Fibroblast of peridontal ligament (primary cell): ENCODE measurements at regions not wholly inside any gene's neighbourhood (a gene's known extent, or its start where the extent isn't known, plus 50 kb on each side); places are given as distances from the start of the nearest gene placed in this dataset.
"Not testable (repeated sequence)": the region's sequence is repeated elsewhere in the genome, so short reads cannot be mapped to it uniquely, and the experiment has no call there.

Source experiments
- DNase-seq: peaks from one replicate; pipeline ENCODE4 v3.0.0-alpha.2; 2010; ENCODE audit errors: extremely low read depth

DNA sequence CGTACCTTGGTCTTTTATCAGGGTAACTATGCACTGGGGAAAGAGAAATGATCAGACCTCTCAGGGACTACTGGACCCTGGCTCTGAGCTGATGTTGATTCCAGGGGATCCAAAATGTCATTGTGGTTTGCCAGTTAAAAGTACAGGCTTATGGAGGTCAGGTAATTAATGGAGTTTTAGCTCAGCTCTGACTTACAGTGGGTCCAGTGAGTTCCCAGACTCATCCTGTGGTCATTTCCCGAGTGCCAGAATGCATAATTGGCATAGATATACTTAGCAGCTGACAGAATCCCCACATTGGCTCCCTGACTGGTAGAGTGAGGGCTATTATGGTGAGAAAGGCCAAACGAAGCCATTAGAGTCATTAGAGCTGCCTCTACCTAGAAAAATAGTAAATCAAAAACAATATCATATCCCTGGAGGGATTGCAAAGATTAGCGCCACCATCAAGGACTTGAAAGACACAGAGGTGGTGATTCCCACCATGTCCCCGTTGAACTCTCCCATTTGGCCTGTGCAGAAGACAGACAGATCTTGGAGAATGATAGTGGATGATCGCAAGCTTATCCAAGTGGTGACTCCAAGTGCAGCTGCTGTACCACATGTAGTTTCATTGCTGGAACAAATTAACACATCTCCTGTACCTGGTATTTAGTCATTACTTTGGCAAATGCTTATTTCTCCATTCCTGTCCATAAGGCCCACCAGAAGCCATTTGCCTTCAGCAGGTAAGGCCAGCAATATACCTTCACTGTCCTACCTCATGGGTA lies 152.4 kb downstream of the THBS2 start:
- no peak for DNase-seq

DNA sequence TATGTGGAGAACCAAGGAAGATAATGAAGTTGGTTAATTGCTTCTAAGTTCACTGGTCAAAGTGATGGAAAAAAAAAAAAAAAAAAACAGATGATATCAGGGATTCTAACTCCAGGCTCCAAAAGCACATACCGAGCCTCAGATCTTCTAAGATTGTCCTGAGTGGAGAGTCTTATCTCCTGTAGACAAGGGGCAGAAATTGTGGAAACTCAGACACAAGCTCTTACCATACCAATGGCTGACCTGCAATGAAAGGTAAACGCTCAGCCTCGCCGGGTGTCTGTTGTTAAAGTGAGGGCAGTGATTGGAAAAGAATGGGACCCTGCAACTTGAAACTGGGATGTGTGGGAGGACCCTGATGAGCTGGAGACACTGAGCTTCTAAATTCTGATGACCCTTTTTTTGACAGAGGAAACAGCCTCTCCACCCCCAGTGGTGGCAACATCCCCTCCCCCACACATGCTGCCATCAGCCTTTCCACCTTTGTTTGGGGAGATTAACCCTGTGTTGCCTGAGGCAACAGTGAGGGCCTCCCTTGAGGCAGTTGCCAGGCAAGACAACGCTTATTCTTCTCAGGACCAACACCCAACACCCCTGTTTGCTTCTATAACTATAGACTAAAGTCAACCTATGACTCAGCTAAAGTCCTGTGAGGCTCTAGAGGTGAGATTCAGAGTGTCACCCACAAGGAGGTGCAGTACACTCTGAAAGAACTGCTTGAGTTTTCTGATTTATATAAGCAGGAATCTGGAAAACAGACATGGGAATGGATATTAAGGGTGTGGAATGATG lies 154.0 kb downstream of the THBS2 start:
- DNase-seq, result peak; percentile 19

DNA sequence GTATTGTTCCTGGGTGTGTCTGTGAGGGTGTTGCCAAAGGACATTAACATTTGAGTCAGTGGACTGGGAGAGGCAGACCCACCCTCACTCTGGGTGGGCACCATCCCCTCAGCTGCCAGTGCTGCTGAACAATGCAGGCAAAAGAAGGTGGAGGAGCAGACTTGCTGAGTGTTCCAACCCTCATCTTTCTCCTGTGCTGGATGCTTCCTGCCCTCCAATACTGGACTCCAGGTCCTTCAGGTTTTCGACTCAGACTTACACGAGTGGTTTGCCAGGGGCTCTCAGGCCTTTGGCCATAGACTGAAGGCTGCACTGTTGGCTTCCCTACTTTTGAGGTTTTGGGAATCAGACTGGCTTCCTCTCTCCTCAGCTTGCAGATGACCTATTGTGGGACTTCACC lies 155.0 kb downstream of the THBS2 start:
- DNase-seq, result not testable (repeated sequence)

DNA sequence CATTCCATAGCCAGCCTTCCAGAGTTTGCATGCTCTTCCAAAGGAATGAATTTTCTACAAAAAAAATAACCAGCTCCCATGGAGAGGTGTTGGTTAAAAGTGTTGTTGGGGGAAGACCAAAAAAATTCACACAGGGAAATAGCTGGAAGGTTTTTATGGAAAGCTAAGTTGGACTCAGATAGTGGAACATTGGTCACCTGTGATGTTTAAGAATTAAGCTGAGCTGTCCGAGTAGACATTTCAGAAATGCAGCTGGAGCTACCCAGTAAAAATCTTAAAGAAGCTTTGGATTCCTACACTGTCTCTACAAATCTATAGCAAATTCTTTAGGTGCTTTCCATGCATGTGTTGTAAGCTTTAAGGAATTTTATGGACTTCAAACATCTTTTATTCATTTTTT lies 155.5 kb downstream of the THBS2 start:
- DNase-seq, result no peak

DNA sequence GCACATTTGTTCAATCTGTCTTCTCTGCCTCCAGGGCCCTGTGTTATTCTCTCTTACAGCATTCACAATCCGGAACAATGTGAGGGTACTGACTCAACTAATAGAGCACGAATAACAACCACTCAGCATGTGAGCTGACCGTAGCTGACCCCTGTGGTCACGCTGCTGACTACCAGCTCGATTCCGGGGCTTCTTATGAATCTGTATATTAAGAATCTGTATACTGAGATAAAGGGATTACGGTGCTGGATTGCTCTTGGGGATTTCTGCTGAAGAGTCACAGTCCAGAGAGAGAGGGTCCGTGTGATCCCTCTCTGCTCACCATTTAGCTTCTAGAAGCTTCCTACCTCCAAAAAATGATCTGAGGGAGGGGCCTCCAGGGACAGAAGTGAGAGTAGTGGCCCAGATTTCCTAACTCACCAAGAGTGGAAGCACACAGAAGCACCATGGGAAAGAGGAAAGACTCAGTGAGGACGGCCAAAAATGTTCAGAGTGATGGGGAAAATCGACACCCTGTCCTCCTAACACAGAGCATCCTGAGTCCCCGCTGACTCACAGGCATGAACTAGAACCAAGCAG lies 156.2 kb downstream of the THBS2 start:
- peak; percentile 96 for DNase-seq

DNA sequence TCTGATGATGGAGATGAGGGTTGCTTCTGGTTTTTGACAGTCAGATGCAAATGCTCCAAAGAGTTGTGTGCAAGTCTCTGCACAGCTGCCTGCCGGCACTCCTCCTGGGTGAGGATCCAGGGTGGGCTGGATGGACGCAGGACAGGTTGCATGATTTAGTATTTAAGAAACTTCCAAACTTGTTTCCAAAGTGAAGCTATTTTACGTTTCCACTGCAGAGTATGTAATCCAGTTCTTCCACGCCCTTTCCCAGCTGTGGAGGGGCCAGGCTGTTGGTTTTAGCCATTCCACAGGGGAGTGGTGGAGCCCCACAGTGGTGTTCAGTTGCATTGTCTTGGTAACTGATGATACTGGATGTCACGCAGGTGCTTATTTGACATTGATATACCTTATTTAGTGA lies 157.3 kb downstream of the THBS2 start:
- DNase-seq, result peak; percentile 20

DNA sequence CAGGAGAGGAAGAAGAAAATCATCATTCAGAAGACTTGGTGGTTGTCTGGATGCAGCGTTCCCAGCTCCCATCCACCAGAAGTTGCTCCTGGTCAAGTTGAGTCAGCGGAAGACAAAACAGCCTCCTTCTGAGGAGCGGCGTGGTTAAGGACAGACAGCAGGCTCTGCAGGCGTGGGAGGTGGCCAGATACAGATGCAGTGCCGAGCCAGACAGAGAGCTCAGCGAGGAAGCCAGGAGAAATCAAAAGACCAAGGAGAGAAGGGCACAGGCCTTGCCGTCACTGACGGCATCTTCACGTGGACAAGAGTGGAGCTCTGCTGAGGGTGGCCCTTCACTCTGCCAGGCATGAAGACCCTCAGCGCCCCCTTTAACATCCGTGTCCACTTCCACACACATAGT lies 158.5 kb downstream of the THBS2 start:
- DNase-seq, result no peak

DNA sequence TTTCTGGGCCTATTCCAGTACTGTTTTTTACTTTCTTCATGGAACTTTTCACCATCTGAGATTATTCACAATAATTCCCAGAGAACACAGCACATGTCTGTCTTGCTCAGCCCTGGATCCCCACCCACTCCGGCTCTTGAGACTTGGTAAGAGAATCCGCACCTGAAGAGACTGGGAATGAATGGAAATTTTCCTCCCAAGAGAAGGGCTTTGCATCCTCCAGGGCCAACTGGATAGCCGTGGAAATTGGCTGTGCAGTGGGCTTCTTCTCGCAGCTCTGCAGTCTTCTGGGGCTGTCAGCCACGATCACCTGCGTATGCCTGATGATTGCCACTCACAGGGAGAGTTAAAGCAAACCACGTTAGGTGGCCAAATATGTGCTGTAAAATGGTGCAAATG lies 159.1 kb downstream of the THBS2 start:
- DNase-seq, result no peak

DNA sequence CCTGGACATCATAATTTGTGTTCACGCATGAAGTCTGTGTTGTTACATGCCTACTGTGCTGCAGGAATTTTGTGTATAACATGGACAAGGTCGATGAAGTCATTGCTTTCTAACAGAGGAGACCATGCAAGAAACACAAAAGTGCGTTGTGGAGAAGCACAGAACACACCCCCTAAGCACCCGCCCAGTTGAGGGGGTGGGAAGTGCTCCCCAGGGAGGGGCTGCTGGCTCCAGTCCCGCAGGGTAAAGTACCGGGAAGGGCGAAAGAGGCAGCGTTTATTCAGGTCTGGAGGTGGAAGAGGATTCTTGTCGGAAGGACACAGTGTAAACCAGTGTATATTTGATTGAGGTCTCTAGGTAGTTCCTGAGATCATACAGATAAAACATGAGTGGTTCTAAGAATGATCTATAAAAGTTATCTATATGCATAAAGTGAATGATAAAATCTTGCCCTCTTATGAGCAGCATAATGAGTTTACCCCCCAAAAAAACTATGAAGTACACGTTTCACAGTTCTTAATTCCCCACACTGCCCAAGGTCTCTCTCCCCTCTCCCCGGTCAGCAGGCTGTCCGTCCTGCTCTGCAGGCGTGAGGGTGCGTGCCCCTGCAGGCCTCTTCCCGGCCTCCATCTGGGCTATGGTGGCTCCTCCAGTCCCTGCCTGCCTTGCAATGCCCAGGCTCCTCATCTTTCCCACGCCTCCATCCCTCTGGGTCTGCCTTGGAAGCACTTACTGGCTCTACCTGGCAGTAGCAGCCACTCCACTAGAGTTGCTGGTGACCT lies 159.7 kb downstream of the THBS2 start:
- DNase-seq, result no peak

DNA sequence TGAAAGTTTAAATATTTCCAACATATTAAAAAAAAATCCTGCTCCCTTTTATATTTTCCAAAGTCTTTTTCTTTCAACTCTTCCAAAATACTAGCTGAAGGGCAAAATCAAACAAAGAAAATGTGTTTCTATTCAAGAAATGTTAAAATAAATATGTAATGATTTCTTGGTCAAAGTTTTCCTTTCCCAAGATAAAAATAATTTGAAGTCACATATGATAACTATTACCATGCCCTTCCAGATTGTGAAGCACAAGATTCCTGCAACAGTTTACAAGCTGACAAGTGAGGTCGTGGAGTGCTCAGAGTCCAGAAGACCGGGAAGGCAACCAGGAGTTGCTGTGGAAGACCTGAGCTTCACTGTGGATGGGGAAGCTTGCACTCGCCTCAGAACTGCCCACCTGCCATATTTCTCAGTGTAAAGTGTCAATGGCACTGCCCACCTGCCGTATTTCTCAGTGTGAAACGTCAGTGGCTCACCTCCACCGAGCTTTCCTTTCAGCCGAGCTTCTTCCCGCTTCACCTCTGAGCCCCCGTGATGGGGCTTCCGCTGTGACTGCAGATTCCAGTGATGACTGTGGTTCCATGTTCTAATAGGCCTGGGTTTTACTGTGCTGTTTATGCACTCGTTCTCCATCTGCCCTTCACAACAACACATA lies 160.5 kb downstream of the THBS2 start:
- DNase-seq, result peak; percentile 78

DNA sequence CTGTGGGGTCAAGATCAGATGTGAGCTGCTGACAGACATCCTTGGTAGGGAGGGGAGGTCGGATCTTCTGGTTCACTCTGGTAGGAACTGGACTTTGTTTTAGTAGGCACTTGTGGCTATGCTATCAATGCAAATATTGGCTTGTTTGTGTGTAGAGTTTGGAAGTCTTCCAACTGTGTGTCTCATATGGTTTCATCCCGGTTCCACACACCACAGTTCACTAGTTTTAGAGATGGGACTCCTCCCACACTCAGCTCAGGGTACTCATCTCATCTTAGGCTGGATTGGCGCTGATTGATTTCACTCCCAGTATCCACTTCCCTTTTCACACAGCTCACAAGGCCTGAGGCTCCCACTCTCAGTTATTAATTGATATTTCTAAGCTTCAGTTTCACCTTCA lies 161.3 kb downstream of the THBS2 start:
- DNase-seq, result peak; percentile 63

DNA sequence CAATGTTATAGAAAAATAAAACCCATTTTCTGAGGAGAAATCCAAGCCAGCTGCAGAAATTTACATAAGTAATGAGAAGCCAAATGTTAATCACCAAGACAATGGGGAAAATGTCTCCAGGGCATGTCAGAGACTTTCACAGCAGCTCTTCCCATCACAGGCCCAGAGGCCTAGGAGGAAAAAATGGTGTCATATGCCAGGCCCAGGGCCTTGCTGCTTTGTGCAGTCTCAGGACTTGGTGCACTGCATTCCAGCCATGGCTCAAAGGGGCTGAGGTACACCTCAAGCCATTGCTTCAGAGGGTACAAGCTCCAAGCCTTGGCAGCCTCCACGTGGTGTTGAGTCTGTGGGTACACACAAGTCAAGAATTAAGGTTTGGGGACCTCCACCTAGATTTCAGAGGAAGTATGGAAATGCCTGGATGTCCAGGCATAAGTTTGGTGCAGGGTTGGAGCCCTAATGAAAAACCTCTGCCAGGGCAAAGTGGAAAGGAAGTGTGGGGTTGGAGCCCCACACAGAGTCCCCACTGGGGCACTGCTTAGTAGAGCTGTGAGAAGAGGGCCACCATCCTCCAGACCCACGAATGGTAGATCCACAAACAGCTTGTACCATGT lies 163.0 kb downstream of the THBS2 start:
- DNase-seq, result not testable (repeated sequence)

DNA sequence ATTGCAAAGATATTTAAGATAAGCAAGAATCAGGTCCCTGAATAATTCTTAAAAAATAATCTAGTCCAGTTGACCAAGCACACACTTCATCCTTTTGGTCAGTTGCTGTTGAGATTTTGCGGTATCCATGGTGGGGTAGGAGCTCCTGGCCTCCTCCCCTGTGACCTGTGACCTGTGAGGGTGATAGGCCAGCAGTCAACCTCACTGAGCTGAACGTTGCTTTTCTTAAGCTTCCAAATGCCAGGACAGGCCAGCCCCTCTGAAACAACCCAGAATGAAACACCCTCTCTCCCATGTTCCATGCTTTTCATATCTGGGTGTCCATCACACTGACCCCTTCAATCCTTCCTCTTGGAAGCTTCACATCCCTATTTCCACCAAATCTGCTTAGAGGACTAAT lies 164.9 kb downstream of the THBS2 start:
- DNase-seq, result no peak

DNA sequence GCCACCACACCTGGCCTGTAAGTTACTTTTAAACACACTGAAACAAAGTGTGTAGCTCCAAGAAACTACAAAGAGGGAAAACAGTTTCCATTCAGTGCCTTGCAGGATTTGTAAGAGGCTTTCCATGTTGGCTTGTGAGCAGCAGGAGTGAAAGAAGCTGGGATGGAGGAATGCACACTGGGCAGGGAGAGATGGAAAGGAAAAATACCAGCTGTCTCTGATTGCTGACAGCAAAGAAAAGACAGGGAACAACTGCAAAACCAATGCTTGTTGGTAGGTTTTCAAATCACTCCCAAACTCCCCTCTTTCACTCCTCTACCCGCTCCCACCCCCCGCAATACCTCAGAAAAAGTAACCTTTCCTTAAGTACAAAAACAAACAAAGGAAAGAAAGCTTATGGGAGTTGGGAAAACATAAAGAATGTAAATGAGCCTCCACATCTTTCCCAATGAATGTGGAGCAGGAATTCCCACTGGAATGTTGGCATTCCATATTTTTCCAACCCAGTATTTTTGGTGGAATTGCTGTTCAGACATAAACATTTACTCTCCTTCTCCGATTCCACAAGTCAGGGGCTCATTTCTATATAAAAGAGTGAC lies 166.1 kb downstream of the THBS2 start:
- peak; percentile 79 for DNase-seq

DNA sequence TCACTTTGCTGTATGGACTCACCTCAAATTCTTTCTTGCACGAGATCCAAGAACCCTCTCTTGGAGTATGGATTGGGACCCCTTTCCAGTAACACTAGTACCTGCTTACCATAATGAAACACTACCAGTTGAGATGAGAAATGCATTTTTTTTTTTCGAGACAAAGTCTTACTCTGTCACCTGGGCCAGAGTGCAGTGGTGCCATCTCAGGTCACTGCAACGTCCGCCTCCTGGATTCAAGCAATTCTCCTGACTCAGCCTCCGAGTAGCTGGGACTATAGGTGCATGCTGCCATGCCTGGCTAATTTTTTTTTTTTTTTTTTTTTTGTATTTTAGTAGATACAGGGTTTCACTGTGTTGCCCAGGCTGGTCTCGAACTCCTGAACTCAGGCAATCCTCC lies 167.0 kb downstream of the THBS2 start:
- not testable (repeated sequence) for DNase-seq

DNA sequence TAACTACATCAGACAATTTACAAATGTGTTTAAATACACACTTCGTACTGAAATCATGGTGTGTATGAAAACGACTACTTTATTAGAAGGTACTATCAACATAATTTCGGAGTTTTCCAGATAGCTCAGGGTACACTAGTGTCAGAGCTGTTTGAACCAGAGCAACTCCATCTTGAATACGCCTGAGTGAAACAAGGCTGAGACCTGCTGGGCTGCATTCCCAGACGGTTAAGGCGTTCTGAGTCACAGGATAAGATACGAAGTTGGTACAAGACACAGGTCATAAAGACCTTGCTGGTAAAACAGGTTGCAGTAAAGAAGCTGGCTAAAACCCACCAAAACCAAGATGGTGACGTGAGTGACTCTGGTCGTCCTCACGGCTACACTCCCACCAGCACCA lies 167.6 kb downstream of the THBS2 start:
- DNase-seq, result no peak

DNA sequence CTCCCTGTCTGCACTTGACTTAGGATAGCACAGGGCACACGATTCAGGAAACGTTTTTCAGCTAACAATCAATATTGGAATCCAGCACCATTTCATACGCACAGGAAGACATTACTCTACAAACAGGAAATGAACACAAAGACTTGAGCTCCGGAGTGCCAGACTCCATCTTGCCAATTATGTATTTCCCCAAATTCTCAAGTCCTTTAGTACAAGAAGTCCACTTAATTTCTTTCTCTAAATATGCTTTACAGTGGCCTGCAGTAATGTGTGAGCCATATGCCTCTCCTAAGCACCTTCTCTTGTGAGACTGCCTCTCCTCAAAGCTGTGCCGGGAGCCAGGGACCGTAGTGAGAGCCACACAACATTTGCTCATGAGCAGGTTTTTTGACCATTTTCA lies 168.2 kb downstream of the THBS2 start:
- no peak for DNase-seq

DNA sequence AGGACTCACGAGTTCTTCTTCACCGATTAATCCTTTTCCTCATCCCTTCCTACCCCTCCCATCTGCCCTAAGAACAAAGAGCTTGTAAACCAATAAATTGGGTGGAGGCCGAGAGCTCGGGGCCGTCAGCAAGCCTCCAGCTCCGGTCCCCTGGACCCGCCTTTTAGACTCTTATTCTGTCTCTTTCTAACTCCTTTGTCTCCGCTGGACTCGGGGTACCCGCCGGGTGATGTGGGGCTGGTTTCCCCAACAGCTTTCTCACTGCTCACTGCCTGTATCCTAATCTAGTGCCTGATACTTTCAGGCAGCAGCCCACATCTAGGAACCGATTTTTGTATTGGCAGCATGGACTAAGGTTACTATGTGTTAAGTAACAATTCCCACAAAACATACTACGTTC lies 169.1 kb downstream of the THBS2 start:
- DNase-seq, result not testable (repeated sequence)

DNA sequence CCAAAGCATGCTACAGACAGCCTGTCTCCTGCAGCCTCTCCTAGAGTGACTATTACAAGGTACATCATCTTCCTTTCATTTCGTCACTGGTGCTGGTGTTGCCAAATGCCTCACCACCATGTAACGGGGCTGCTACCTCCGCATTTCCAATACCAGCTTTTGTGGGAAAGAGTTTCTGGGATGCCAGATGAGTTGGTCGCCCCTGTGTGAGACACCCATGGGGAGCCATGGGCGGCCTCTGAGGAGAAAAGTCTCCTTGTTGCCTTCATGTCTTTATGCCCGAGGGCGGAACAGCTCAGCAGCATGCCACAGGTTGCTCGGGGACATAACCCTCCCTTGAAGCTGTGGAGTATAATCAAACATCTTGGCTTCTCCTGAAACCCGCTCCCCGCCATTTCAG lies 169.6 kb downstream of the THBS2 start:
- DNase-seq, result no peak

DNA sequence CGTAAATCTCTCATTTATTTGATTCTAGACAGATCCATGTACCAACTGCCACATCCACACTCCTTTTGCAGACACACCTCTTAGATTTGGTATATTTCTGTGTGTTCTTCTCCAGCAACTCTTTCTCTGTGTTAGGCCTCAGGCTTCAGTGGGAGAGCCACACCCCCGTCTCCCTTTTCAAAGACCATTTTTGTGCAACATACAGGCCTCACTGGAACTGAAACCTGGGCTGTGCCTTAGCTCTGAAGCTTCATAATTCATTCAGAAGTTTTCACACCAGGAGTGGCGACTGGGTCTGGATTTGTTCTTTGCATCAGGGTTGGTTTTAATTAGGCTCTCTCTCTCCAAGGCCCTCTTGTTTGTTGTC lies 170.2 kb downstream of the THBS2 start:
- DNase-seq, result no peak
